Duodenal mucosa (tissue), 2 donors: ENCODE measurements at regions not wholly inside any gene's neighbourhood (a gene's known extent, or its start where the extent isn't known, plus 50 kb on each side); places are given as distances from the start of the nearest gene placed in this dataset.

Experiments used
- H3K27ac ChIP-seq: one replicate; pipeline ENCODE4 v1.7.0; 2013; ENCODE audit warnings: low read depth, low read length
- H3K27me3 ChIP-seq, 2 donors: one replicate each; pipeline ENCODE4 v1.7.0; 2013; ENCODE audit warnings: low read length in 2 of 2, control low read depth in 1 of 2; ENCODE audit not compliant: insufficient read depth in 2 of 2, control insufficient read depth in 1 of 2
- H3K36me3 ChIP-seq, 2 donors: one replicate each; pipeline ENCODE4 v1.7.0; 2013; ENCODE audit warnings: low read length in 2 of 2, control low read depth in 1 of 2; ENCODE audit not compliant: insufficient read depth in 2 of 2, control insufficient read depth in 1 of 2
- H3K4me1 ChIP-seq, 2 donors: one replicate each; pipeline ENCODE4 v1.7.0; 2013; ENCODE audit warnings: low read length in 2 of 2, control low read depth in 1 of 2; ENCODE audit not compliant: insufficient read depth in 2 of 2, control insufficient read depth in 1 of 2
- H3K4me3 ChIP-seq, 2 donors: one replicate each; pipeline ENCODE4 v1.7.0; 2013; ENCODE audit warnings: low read length in 2 of 2, low read depth in 1 of 2
- H3K9ac ChIP-seq, 2 donors: one replicate each; pipeline ENCODE4 v1.7.0; 2013; ENCODE audit warnings: low read length in 2 of 2, low read depth in 1 of 2
- H3K9me3 ChIP-seq, 2 donors: one replicate each; pipeline ENCODE4 v1.7.0; 2013; ENCODE audit warnings: low read length in 2 of 2, control low read depth in 1 of 2; ENCODE audit not compliant: control insufficient read depth in 1 of 2

DNA sequence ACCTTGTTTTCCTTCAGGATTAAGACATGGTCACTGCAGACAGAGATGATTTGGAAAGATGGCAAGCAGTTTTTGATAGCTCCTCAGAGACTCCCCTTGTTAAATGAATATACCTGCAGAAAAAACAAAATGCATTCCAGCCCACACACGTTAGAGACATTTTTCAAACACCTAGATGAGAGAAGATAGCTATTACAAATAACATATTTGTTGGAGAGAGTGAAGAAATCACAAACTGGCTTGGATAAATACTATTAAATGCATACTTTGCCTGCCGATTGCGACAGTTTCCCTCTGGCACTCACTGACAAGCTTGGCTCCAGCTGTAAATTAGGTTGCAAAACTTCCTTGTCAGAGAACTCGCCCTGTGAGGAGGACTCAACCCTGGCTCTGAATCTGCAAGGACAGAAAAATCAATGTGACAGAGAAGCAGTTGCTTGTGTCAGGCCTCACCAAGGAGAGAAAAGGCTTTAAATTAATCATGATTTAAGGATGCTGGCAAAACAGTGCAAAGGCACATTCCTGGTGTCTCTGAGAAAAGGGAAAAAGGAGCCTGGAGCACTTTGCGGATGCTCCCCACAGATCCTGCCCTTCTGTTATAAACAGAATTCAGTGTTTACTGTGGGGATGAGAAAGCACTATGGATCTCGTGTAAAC is 423.7 kb upstream of the MARCKS start:
- no peak overlapping the region for H3K4me3 ChIP-seq

DNA sequence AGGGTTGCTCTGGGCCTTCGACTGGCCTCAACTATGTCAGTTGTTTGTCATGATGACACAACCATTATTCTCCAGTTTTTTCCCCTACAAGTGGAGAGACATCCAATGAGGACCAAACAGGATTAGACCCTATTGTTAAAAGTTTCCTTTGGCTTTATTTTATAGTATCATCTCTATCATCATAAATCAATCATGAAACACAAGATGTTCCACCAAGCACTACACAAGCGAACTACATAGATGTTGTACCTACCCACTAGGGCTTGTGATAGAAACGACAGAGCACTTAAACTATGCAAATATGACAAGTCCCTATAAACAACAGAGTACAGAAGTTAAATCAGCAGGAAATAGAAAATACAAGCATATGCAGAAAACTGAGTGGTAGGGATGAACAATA is 422.5 kb upstream of the MARCKS start:
- Histone ChIP-seq H3K36me3 (no peaks in the 10 kb centered on the region), H3K27me3 (no peaks in the 10 kb centered on the region), H3K27ac (no peak overlapping the region), H3K4me3 (no peak overlapping the region), H3K9me3 (no peaks in the 10 kb centered on the region), H3K9ac (no peak overlapping the region), H3K4me1 (peaks cover 0 to 10% of the 10 kb centered on the region in 2 donors)

More for the DNA sequence above, 423.7 kb upstream of the MARCKS start:
- Histone ChIP-seq H3K36me3 (no peaks in the 10 kb centered on the region), H3K27ac (no peak overlapping the region), H3K9me3 (no peaks in the 10 kb centered on the region), H3K9ac (no peak overlapping the region), H3K4me1 (peaks cover 0 to 10% of the 10 kb centered on the region in 2 donors), H3K27me3 (no peaks in the 10 kb centered on the region)

GRCh38 chr6:113437566-113437965 is 419.6 kb upstream of the MARCKS start:
- Histone ChIP-seq H3K4me3 (no peak overlapping the region), H3K4me1 (peaks cover 0 to 10% of the 10 kb centered on the region in 2 donors), H3K36me3 (no peaks in the 10 kb centered on the region), H3K27me3 (no peaks in the 10 kb centered on the region), H3K27ac (no peak overlapping the region), H3K9ac (no peak overlapping the region), H3K9me3 (no peaks in the 10 kb centered on the region)

DNA sequence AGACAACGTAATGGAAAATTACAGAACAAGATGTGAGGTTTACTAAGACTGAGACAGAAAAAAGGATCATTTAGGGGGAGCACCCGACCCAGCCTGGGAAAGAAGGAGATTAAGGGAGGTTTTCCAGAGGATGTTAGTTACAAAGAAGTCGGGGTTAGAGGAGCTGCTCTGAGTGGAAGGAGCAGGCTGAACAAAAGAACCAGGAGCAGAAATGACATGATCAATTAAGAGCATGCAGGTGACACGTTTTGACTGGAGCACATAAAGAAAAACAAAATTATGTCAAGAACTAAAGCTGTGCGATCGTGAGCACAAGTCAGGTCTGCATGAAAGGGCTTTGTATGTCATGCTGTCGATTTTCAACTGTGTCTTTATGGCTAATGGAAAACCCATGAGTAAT is 417.3 kb upstream of the MARCKS start:
- Histone ChIP-seq H3K9me3 (no peaks in the 10 kb centered on the region), H3K27me3 (no peaks in the 10 kb centered on the region), H3K4me3 (no peak overlapping the region), H3K9ac (no peak overlapping the region), H3K36me3 (no peaks in the 10 kb centered on the region), H3K27ac (no peak overlapping the region), H3K4me1 (no peaks in the 10 kb centered on the region)

GRCh38 chr6:113442040-113442439 is 415.1 kb upstream of the MARCKS start:
- Histone ChIP-seq H3K27ac (no peak overlapping the region), H3K9me3 (no peaks in the 10 kb centered on the region), H3K27me3 (no peaks in the 10 kb centered on the region), H3K36me3 (no peaks in the 10 kb centered on the region), H3K9ac (no peak overlapping the region), H3K4me1 (no peaks in the 10 kb centered on the region), H3K4me3 (no peak overlapping the region)

- Histone ChIP-seq H3K27ac (no peak overlapping the region), H3K36me3 (no peaks in the 10 kb centered on the region), H3K27me3 (no peaks in the 10 kb centered on the region), H3K9me3 (no peaks in the 10 kb centered on the region), H3K4me3 (no peak overlapping the region), H3K4me1 (no peaks in the 10 kb centered on the region), H3K9ac (no peak overlapping the region)
Observed at GRCh38 chr6:113445201-113445600, 411.9 kb upstream of the MARCKS start.

GRCh38 chr6:113447088-113447831 is 409.9 kb upstream of the MARCKS start:
- Histone ChIP-seq H3K9me3 (no peaks in the 10 kb centered on the region), H3K4me3 (no peak overlapping the region), H3K9ac (no peak overlapping the region), H3K27me3 (no peaks in the 10 kb centered on the region), H3K27ac (no peak overlapping the region), H3K36me3 (no peaks in the 10 kb centered on the region), H3K4me1 (no peaks in the 10 kb centered on the region)

DNA sequence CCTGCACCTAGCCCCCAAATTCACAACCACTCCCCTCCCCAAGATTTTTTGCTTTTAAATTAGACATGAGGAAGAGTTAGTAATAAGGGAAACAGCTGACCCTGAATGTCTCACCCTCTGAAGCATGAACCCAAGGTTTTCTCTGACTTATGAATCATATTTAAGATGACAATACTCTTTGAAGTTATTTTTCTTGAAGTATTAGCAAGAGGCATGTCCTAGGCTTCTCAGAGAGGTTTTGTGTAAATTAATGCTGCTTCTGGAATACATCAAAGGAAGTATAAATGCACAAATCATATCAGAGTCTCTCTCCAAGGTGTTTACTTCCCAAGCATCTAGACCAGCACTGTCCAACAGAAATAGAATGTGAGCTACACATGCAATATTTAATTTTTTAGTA is 408.1 kb upstream of the MARCKS start:
- no peaks in the 10 kb centered on the region for H3K27me3 ChIP-seq
- H3K9ac ChIP-seq: no peak overlapping the region
- no peaks in the 10 kb centered on the region for H3K4me1 ChIP-seq
- H3K36me3 ChIP-seq: no peaks in the 10 kb centered on the region
- no peak overlapping the region for H3K4me3 ChIP-seq
- H3K9me3 ChIP-seq: no peaks in the 10 kb centered on the region
- H3K27ac ChIP-seq: no peak overlapping the region

DNA sequence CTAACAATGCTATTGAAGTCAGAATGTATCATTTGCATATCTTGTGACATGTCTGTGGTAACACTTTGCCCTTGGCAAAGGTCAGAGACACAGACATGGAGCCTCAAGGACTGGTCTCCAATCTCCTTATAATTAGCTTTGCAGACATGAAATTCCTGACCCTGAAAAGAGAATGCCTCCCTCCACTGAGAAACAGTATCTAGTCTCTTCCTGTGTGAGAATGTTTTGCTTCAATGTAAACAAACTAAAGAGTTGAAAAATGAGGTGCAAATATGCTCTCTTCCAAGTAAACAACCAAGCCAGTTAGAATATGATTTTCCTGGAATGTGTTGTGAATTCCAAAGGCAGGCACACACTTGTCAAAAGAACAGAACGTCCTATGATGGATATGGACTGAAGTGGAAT is 407.1 kb upstream of the MARCKS start:
- H3K9me3 ChIP-seq: no peaks in the 10 kb centered on the region
- no peaks in the 10 kb centered on the region for H3K36me3 ChIP-seq
- no peaks in the 10 kb centered on the region for H3K4me1 ChIP-seq
- no peak overlapping the region for H3K27ac ChIP-seq
- no peak overlapping the region for H3K9ac ChIP-seq
- no peak overlapping the region for H3K4me3 ChIP-seq
- no peaks in the 10 kb centered on the region for H3K27me3 ChIP-seq

GRCh38 chr6:113451049-113451448 is 406.1 kb upstream of the MARCKS start:
- H3K27ac ChIP-seq: no peak overlapping the region
- H3K9me3 ChIP-seq: no peaks in the 10 kb centered on the region
- H3K4me3 ChIP-seq: no peak overlapping the region
- no peaks in the 10 kb centered on the region for H3K36me3 ChIP-seq
- H3K9ac ChIP-seq: no peak overlapping the region
- no peaks in the 10 kb centered on the region for H3K27me3 ChIP-seq
- H3K4me1 ChIP-seq: no peaks in the 10 kb centered on the region
